PC-3 (cell line): ENCODE measurements at regions not wholly inside any gene's neighbourhood (a gene's known extent, or its start where the extent isn't known, plus 50 kb on each side); places are given as distances from the start of the nearest gene placed in this dataset.

ENCODE experiments used
- ATAC-seq: fragments of 200-7000 bp; cut with Tn5 transposase; 2 replicates; pipeline ENCODE4 v1.9.1; 2020; ENCODE audit warnings: mild to moderate bottlenecking, moderate library complexity
- BruUV-seq: library from RNA; stranded (reverse); fragments of 400-500 nt; replicated peaks from 2 replicates; lab custom pipeline; 2021; lab: Mats Ljungman, UMichigan
- CTCF ChIA-PET: fragments of 300-600 bp; sonication (Branson Sonifier 250); formaldehyde crosslinking; loops from one replicate; lab custom pipeline; 2022; ENCODE audit warnings: antibody characterized with exemption; lab: Charles Lee
- POLR2A ChIA-PET: fragments of 300-600 bp; sonication (Branson Sonifier 250); formaldehyde crosslinking; loops from one replicate; lab custom pipeline; 2022; ENCODE audit warnings: antibody characterized with exemption; ENCODE audit not compliant: unreplicated experiment; lab: Charles Lee
- DNase-seq: peaks from one replicate; pipeline ENCODE4 v3.0.0-alpha.2; 2015
- H2AFZ ChIP-seq: fragments of 300-600 bp; sonication (generic); 2 replicates; pipeline ENCODE4 v1.6.0; 2016; ENCODE audit warnings: antibody characterized with exemption, low read length
- H3F3A ChIP-seq: fragments of 300-600 bp; sonication (generic); one replicate; pipeline ENCODE4 v1.6.0; 2017; ENCODE audit warnings: antibody characterized with exemption, low read length, control low read depth, mild to moderate bottlenecking; ENCODE audit not compliant: unreplicated experiment
- H3K27ac ChIP-seq: fragments of 300-600 bp; sonication (generic); 2 replicates; pipeline ENCODE4 v1.5.1; 2016; ENCODE audit warnings: mild to moderate bottlenecking, low read length
- H3K27me3 ChIP-seq: fragments of 300-600 bp; sonication (generic); 2 replicates; pipeline ENCODE4 v1.6.1; 2016; ENCODE audit warnings: low read length, mixed read lengths
- H3K36me3 ChIP-seq: fragments of 300-600 bp; sonication (generic); 2 replicates; pipeline ENCODE4 v1.6.1; 2016; ENCODE audit warnings: low read depth, mixed run types, low read length, mixed read lengths
- H3K4me1 ChIP-seq: fragments of 300-600 bp; sonication (generic); 2 replicates; pipeline ENCODE4 v1.5.1; 2016; ENCODE audit warnings: low read length; ENCODE audit not compliant: insufficient read depth
- H3K4me2 ChIP-seq: fragments of 300-600 bp; sonication (generic); 2 replicates; pipeline ENCODE4 v1.6.0; 2016; ENCODE audit warnings: low read length
- H3K4me3 ChIP-seq: fragments of 300-600 bp; sonication (generic); 2 replicates; pipeline ENCODE4 v1.5.1; 2016; ENCODE audit warnings: mild to moderate bottlenecking, low read length, mixed read lengths
- H3K79me2 ChIP-seq: fragments of 300-600 bp; sonication (generic); 2 replicates; pipeline ENCODE4 v1.6.1; 2017; ENCODE audit warnings: low read length, mixed read lengths
- H3K9ac ChIP-seq: fragments of 300-600 bp; sonication (generic); 2 replicates; pipeline ENCODE4 v1.6.0; 2016; ENCODE audit warnings: mild to moderate bottlenecking, low read length
- H3K9me2 ChIP-seq: fragments of 300-600 bp; sonication (generic); replicated peaks from 2 replicates; pipeline ENCODE4 v1.6.1; 2016; ENCODE audit warnings: mixed run types, low read length, mixed read lengths
- H3K9me3 ChIP-seq: fragments of 300-600 bp; sonication (generic); 2 replicates; pipeline ENCODE4 v1.6.1; 2016; ENCODE audit warnings: low read length, mixed read lengths
- H4K20me1 ChIP-seq: fragments of 300-600 bp; sonication (generic); 2 replicates; pipeline ENCODE4 v1.6.1; 2016; ENCODE audit warnings: low read length, mixed read lengths
- CTCF ChIP-seq: fragments of 300-600 bp; sonication (generic); conservative IDR thresholded peaks from 2 replicates; pipeline ENCODE4 v1.5.1; 2017; ENCODE audit warnings: antibody characterized with exemption, low read depth, mild to moderate bottlenecking, low read length
- EZH2 ChIP-seq: fragments of 300-600 bp; sonication (generic); IDR thresholded peaks from one replicate; pipeline ENCODE4 v1.6.1; 2017; ENCODE audit warnings: antibody characterized with exemption, mild to moderate bottlenecking, low read length; ENCODE audit not compliant: unreplicated experiment
- EZH2phosphoT487 ChIP-seq: fragments of 300-600 bp; sonication (generic); IDR thresholded peaks from 2 replicates; pipeline ENCODE4 v1.6.1; 2018; ENCODE audit warnings: mild to moderate bottlenecking, antibody characterized with exemption, low read length, borderline replicate concordance
- intact Hi-C: fragments of 100-400 bp; cut with micrococcal nuclease; formaldehyde crosslinking; loops from 2 replicates; pipeline ENCODE4 v1.9.0; 2023

GRCh38 chr3:25145176-25145575 is 282.9 kb upstream of the RARB start:
- Histone ChIP-seq H3K9me2 (no peaks in the 10 kb centered on the region), H3K27me3 (peaks cover under 1% of the 10 kb centered on the region; the same call in 1 of the 2 replicates), H3K4me1 (no peaks in the 10 kb centered on the region), H3K4me2 (no peak overlapping the region), H3K9ac (no peak overlapping the region), H3K4me3 (no peak overlapping the region), H2AFZ (no peak overlapping the region), H3K79me2 (no peaks in the 10 kb centered on the region), H3K9me3 (peaks cover 4% of the 10 kb centered on the region; the same call in 1 of the 2 replicates), H4K20me1 (no peaks in the 10 kb centered on the region), H3K27ac (no peak overlapping the region), H3K36me3 (no peaks in the 10 kb centered on the region), H3F3A (no peaks in the 10 kb centered on the region)
- intact Hi-C loops, result no loop called here
- DNase-seq (no peak), ATAC-seq (no peak)
- TF ChIP-seq CTCF (no peak), EZH2 (no peak), EZH2phosphoT487 (no peak)
- CTCF ChIA-PET, result no interaction called here
- POLR2A ChIA-PET, result no interaction called here
- BruUV-seq, result no TSS peak

- H2AFZ ChIP-seq, result no peak overlapping the region
- H3K27me3 ChIP-seq, result peaks cover 16% of the 10 kb centered on the region; the same call in 1 of the 2 replicates
- ATAC-seq, result no peak
- no peak overlapping the region for H3K27ac ChIP-seq
- TF ChIP-seq EZH2phosphoT487 (no peak), CTCF (no peak), EZH2 (no peak)
- H3K9me3 ChIP-seq, result no peaks in the 10 kb centered on the region
- no peaks in the 10 kb centered on the region for H3K4me1 ChIP-seq
- H4K20me1 ChIP-seq, result no peaks in the 10 kb centered on the region
- intact Hi-C loops, result no loop called here
- BruUV-seq, result no TSS peak
- H3K9me2 ChIP-seq, result no peaks in the 10 kb centered on the region
- no peak for DNase-seq
- ChIA-PET CTCF (no interaction called here), POLR2A (no interaction called here)
- H3K9ac ChIP-seq, result no peak overlapping the region
- H3F3A ChIP-seq, result no peaks in the 10 kb centered on the region
- no peaks in the 10 kb centered on the region for H3K36me3 ChIP-seq
- no peak overlapping the region for H3K4me3 ChIP-seq
- H3K4me2 ChIP-seq, result no peak overlapping the region
- H3K79me2 ChIP-seq, result no peaks in the 10 kb centered on the region
Measured at GRCh38 chr3:25150199-25150598, 277.9 kb upstream of the RARB start.

DNA sequence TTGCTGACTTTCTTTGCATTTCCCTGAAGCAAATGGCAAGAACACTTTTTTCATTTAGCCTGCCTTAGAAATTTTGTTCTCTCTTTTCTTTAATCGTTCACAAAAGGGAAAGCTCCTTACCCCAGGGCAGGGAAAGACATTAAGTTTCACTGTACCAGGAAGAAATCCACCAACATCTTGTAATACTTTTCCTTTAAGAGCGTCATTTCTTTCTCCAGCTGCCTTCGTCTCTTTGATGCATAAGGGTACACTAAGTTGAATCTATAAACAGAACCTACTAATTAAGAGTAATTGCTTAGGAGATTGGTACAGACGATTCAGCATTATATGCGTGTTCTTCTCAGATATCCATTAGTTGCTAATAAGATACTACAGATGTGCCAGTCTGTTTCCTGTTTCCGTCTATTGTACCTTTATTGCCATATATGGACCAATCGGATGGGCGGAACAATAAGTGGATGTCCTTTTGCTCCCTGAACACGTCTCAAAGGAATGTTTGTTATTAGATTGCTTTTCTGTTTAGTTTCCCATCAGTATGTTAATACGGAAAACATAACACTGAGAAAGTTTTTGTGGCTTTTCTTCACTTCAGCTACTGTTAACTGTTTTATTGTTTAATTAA is 276.7 kb upstream of the RARB start:
- TF ChIP-seq CTCF (no peak), EZH2 (no peak), EZH2phosphoT487 (no peak)
- no TSS peak for BruUV-seq
- Histone ChIP-seq H3K9me3 (no peaks in the 10 kb centered on the region), H3K4me3 (no peak overlapping the region), H3K79me2 (no peaks in the 10 kb centered on the region), H3K27ac (no peak overlapping the region), H3K9me2 (no peaks in the 10 kb centered on the region), H4K20me1 (no peaks in the 10 kb centered on the region), H2AFZ (no peak overlapping the region), H3K4me1 (no peaks in the 10 kb centered on the region), H3K36me3 (no peaks in the 10 kb centered on the region), H3K27me3 (peaks cover 16% of the 10 kb centered on the region; the same call in 1 of the 2 replicates), H3F3A (no peaks in the 10 kb centered on the region), H3K9ac (no peak overlapping the region), H3K4me2 (no peak overlapping the region)
- intact Hi-C loops, result no loop called here
- POLR2A ChIA-PET, result no interaction called here
- CTCF ChIA-PET, result no interaction called here
- no peak for DNase-seq
- ATAC-seq, result no peak
